Thyroid gland (tissue), 4 donors: ENCODE measurements at regions not wholly inside any gene's neighbourhood (a gene's known extent, or its start where the extent isn't known, plus 50 kb on each side); places are given as distances from the start of the nearest gene placed in this dataset.

Experiments
- POLR2A ChIP-seq, 2 donors: fragments of 450-650 bp; IDR thresholded peaks; one replicate each; pipeline ENCODE4 v1.6.1; 2017; ENCODE audit warnings: antibody characterized with exemption in 2 of 2, mild to moderate bottlenecking in 2 of 2, moderate library complexity in 1 of 2
- TF ChIP-seq, protein P1 (sequence below), 6 experiments: fragments of 200-600 bp in 3 of 6; fragments of 450-650 bp in 3 of 6; sonication (generic) in 3 of 6; IDR thresholded peaks; one replicate each; pipeline ENCODE4 v1.5.1; 2016 to 2019; ENCODE audit warnings: antibody characterized with exemption in 6 of 6, mild to moderate bottlenecking in 2 of 6, inconsistent platforms in 1 of 6, moderate library complexity in 1 of 6

DNA sequence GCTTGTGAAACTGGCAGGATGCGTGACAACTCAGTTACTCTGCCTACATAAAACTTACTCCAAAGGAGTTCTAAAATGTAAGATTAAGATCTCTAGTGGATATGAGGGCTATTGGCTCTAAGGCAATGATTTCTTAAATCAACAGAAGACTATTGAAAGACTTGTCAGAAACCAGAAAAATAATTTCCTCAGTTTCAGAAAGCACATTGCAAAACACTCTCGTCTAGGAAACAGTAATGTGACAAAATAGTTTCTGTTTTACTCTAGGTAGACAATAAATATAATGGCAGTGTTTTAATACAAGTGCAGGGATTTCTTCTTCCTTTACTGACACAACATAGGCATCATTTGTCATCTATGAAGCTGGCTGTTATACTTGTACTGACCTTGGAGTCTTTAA, 230.1 kb downstream of the KCTD12 start:
- TF ChIP-seq, protein P1, sequence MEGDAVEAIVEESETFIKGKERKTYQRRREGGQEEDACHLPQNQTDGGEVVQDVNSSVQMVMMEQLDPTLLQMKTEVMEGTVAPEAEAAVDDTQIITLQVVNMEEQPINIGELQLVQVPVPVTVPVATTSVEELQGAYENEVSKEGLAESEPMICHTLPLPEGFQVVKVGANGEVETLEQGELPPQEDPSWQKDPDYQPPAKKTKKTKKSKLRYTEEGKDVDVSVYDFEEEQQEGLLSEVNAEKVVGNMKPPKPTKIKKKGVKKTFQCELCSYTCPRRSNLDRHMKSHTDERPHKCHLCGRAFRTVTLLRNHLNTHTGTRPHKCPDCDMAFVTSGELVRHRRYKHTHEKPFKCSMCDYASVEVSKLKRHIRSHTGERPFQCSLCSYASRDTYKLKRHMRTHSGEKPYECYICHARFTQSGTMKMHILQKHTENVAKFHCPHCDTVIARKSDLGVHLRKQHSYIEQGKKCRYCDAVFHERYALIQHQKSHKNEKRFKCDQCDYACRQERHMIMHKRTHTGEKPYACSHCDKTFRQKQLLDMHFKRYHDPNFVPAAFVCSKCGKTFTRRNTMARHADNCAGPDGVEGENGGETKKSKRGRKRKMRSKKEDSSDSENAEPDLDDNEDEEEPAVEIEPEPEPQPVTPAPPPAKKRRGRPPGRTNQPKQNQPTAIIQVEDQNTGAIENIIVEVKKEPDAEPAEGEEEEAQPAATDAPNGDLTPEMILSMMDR (IDR thresholded peaks at IDR 0.05), result no peak
- no peak for TF ChIP-seq POLR2A (IDR thresholded peaks at IDR 0.05)
